IMR-90 (cell line): ENCODE measurements at regions not wholly inside any gene's neighbourhood (a gene's known extent, or its start where the extent isn't known, plus 50 kb on each side); places are given as distances from the start of the nearest gene placed in this dataset.

ENCODE experiments used
- ATAC-seq: fragments of 200-7000 bp; cut with Tn5 transposase; 2 replicates; pipeline ENCODE4 v1.9.1; 2020; ENCODE audit warnings: low read depth, mild to moderate bottlenecking, moderate library complexity
- BruUV-seq: library from RNA; stranded (reverse); fragments of 400-500 nt; replicated peaks from 2 replicates; lab custom pipeline; 2021; lab: Mats Ljungman, UMichigan
- CTCF ChIA-PET: fragments of 300-600 bp; formaldehyde crosslinking; extraction: SDS; loops from one replicate; lab custom pipeline; 2021; ENCODE audit warnings: antibody characterized with exemption; lab: Yijun Ruan, JAX
- POLR2A ChIA-PET: fragments of 300-600 bp; sonication (Branson Sonifier 250); formaldehyde crosslinking; loops from one replicate; lab custom pipeline; 2022; ENCODE audit warnings: antibody characterized with exemption; ENCODE audit not compliant: unreplicated experiment; lab: Charles Lee
- DNase-seq: peaks from one replicate; pipeline ENCODE4 v3.0.0; 2013
- H2AFZ ChIP-seq: replicated peaks from 2 replicates; pipeline ENCODE3; 2013; ENCODE audit warnings: low read length, mild to moderate bottlenecking; ENCODE audit not compliant: poor library complexity
- H2AK5ac ChIP-seq: 2 replicates; pipeline ENCODE4 v1.6.1; 2013; ENCODE audit warnings: low read depth, low read length, inconsistent platforms
- H2AK9ac ChIP-seq: replicated peaks from 2 replicates; pipeline ENCODE3; 2013; ENCODE audit warnings: mild to moderate bottlenecking, low read depth, low read length, moderate library complexity; ENCODE audit not compliant: poor library complexity
- H2BK120ac ChIP-seq: 2 replicates; pipeline ENCODE4 v1.6.1; 2013; ENCODE audit warnings: low read depth, low read length, inconsistent platforms
- H2BK15ac ChIP-seq: 3 replicates; pipeline ENCODE4 v1.6.1; 2013; ENCODE audit warnings: low read depth, low read length, inconsistent platforms
- H2BK20ac ChIP-seq: 2 replicates; pipeline ENCODE4 v1.6.1; 2013; ENCODE audit warnings: low read depth, mild to moderate bottlenecking, inconsistent platforms, low read length, moderate library complexity
- H2BK5ac ChIP-seq: 2 replicates; pipeline ENCODE4 v1.6.1; 2013; ENCODE audit warnings: mild to moderate bottlenecking, low read depth, low read length, inconsistent platforms; ENCODE audit not compliant: poor library complexity, severe bottlenecking
- H3K14ac ChIP-seq: replicated peaks from 2 replicates; pipeline ENCODE4 v1.6.1; 2013; ENCODE audit warnings: low read depth, low read length, inconsistent platforms
- H3K18ac ChIP-seq: 2 replicates; pipeline ENCODE4 v1.6.1; 2013; ENCODE audit warnings: low read depth, low read length, control low read depth
- H3K23ac ChIP-seq: 2 replicates; pipeline ENCODE4 v1.6.1; 2013; ENCODE audit warnings: low read depth, low read length, inconsistent platforms
- H3K27ac ChIP-seq: 2 replicates; pipeline ENCODE4 v1.5.1; 2013; ENCODE audit warnings: mild to moderate bottlenecking, control low read depth, low read length; ENCODE audit not compliant: insufficient read depth
- H3K27me3 ChIP-seq: 2 replicates; pipeline ENCODE4 v1.6.1; 2013; ENCODE audit warnings: low read length; ENCODE audit not compliant: control insufficient read depth, insufficient read depth
- H3K36me3 ChIP-seq: 2 replicates; pipeline ENCODE4 v1.6.1; 2013; ENCODE audit warnings: low read length, mixed read lengths; ENCODE audit not compliant: control insufficient read depth, insufficient read depth
- H3K4ac ChIP-seq: 2 replicates; pipeline ENCODE4 v1.6.1; 2013; ENCODE audit warnings: low read depth, low read length, inconsistent platforms
- H3K4me1 ChIP-seq: 2 replicates; pipeline ENCODE4 v1.6.1; 2013; ENCODE audit warnings: low read length, mixed read lengths; ENCODE audit not compliant: control insufficient read depth, insufficient read depth
- H3K4me2 ChIP-seq: 2 replicates; pipeline ENCODE4 v1.6.1; 2013; ENCODE audit warnings: low read depth, mild to moderate bottlenecking, control low read depth, low read length, moderate library complexity
- H3K4me3 ChIP-seq: 2 replicates; pipeline ENCODE4 v1.5.1; 2013; ENCODE audit warnings: low read depth, mild to moderate bottlenecking, control low read depth, low read length, moderate library complexity; ENCODE audit not compliant: insufficient read depth
- H3K56ac ChIP-seq: 2 replicates; pipeline ENCODE4 v1.6.1; 2013; ENCODE audit warnings: low read length, inconsistent platforms; ENCODE audit not compliant: insufficient read depth; ENCODE audit errors: extremely low read depth
- H3K79me1 ChIP-seq, 2 experiments: 2 replicates each; pipeline ENCODE4 v1.6.1; 2013; ENCODE audit warnings: low read length in 2 of 2, inconsistent platforms in 1 of 2, low read depth in 1 of 2
- H3K9ac ChIP-seq: 2 replicates; pipeline ENCODE4 v1.6.1; 2013; ENCODE audit warnings: low read depth, low read length, control low read depth
- H3K9me1 ChIP-seq: 2 replicates; pipeline ENCODE4 v1.6.1; 2013; ENCODE audit warnings: low read length, inconsistent platforms; ENCODE audit not compliant: insufficient read depth
- H3K9me3 ChIP-seq: 2 replicates; pipeline ENCODE4 v1.6.1; 2013; ENCODE audit warnings: low read length; ENCODE audit not compliant: control insufficient read depth, insufficient read depth
- H4K20me1 ChIP-seq: 2 replicates; pipeline ENCODE4 v1.6.1; 2013; ENCODE audit warnings: low read length, inconsistent platforms; ENCODE audit not compliant: insufficient read depth
- H4K5ac ChIP-seq: 2 replicates; pipeline ENCODE4 v1.6.1; 2013; ENCODE audit warnings: mild to moderate bottlenecking, low read depth, low read length, control low read depth
- H4K8ac ChIP-seq, 2 experiments: 2 replicates each; pipeline ENCODE4 v1.6.1; 2013; ENCODE audit warnings: low read depth in 2 of 2, low read length in 2 of 2, control low read depth in 1 of 2, inconsistent platforms in 1 of 2
- H4K91ac ChIP-seq: 2 replicates; pipeline ENCODE4 v1.6.1; 2013; ENCODE audit warnings: low read depth, low read length, inconsistent platforms; ENCODE audit not compliant: insufficient read depth
- BHLHE40 ChIP-seq: fragments of 150-350 bp; IDR thresholded peaks from 2 replicates; pipeline ENCODE4 v1.6.1; 2016; ENCODE audit warnings: mild to moderate bottlenecking, low read depth, low read length
- CHD1 ChIP-seq: IDR thresholded peaks from 2 replicates; pipeline ENCODE4 v1.6.1; 2012; ENCODE audit warnings: low read depth, low read length, improper control_type of control experiment
- ELK1 ChIP-seq: fragments of 150-350 bp; IDR thresholded peaks from 2 replicates; pipeline ENCODE4 v1.6.1; 2016; ENCODE audit warnings: low read depth, mild to moderate bottlenecking, low read length, moderate library complexity, borderline replicate concordance
- FOS ChIP-seq: fragments of 150-350 bp; IDR thresholded peaks from 2 replicates; pipeline ENCODE4 v1.6.1; 2016; ENCODE audit warnings: low read depth, low read length
- MAFK ChIP-seq: IDR thresholded peaks from 2 replicates; pipeline ENCODE4 v1.6.1; 2012; ENCODE audit warnings: low read depth, low read length, improper control_type of control experiment
- MAZ ChIP-seq: IDR thresholded peaks from 2 replicates; pipeline ENCODE4 v1.6.1; 2012; ENCODE audit warnings: low read depth, mild to moderate bottlenecking, low read length, improper control_type of control experiment, moderate library complexity, borderline replicate concordance
- WGBS, 2 experiments: methylation state at CpG; one replicate each; pipeline versions ENCODE4 v1.1.5 to v1.1.7; 2013; ENCODE audit warnings: missing lambda C conversion rate in 2 of 2; ENCODE audit not compliant: insufficient read length in 1 of 2; ENCODE audit errors: extremely low coverage in 2 of 2; 5-methylcytosine and 5-hydroxymethylcytosine counted together
- dilution Hi-C: fragments of 300-500 bp; cut with HindIII; formaldehyde crosslinking; loops from one replicate; pipeline ENCODE4 v1.14.3; 2018; ENCODE audit warnings: low sequenced_read_pairs; ENCODE audit not compliant: unreplicated experiment
- in situ Hi-C: fragments of 300-500 bp; cut with MboI; formaldehyde crosslinking; loops from 3 replicates; pipeline ENCODE4 v1.14.3; 2019; ENCODE audit warnings: low sequenced_read_pairs, inconsistent platforms, mixed read lengths
- intact Hi-C: fragments of 100-400 bp; cut with micrococcal nuclease; formaldehyde crosslinking; loops from 2 replicates; pipeline ENCODE4 v1.10.0; 2022

- Histone ChIP-seq H3K4me2 (no peak overlapping the region), H3K56ac (no peak overlapping the region), H3K9ac (no peak overlapping the region), H3K14ac (no peak overlapping the region), H2AK9ac (no peak overlapping the region), H3K9me1 (0 out of 2 replicates have a peak, but pooled peaks cover 2% of the 10 kb centered on the region), H4K20me1 (no peaks in the 10 kb centered on the region), H3K27me3 (no peaks in the 10 kb centered on the region), H3K9me3 (no peaks in the 10 kb centered on the region), H3K4me1 (peaks cover 3% of the 10 kb centered on the region; the same call in 1 of the 2 replicates), H4K5ac (no peak overlapping the region), H4K8ac (no peak overlapping the region), H3K4ac (no peak overlapping the region), H3K79me1 (no peaks in the 10 kb centered on the region), H3K4me3 (no peak overlapping the region), H3K23ac (no peak overlapping the region), H2BK5ac (no peak overlapping the region), H3K36me3 (no peaks in the 10 kb centered on the region), H2BK120ac (no peak overlapping the region), H2BK20ac (no peak overlapping the region), H2AFZ (no peak overlapping the region), H2AK5ac (no peak overlapping the region), H3K18ac (no peak overlapping the region), H4K91ac (no peak overlapping the region), H2BK15ac (no peak overlapping the region), H3K27ac (no peak overlapping the region)
- intact Hi-C loops, result no loop called here
- CTCF ChIA-PET, result no interaction called here
- dilution Hi-C loops, result no loop called here
- DNase-seq (no peak), ATAC-seq (no peak)
- TF ChIP-seq MAFK (no peak), ELK1 (no peak), FOS (no peak), MAZ (no peak), BHLHE40 (no peak), CHD1 (no peak)
- no TSS peak for BruUV-seq
- 100% methylated on average over 1 of the region's 8 CpGs; no CpG with 5 or more reads in 1 of the 2 experiments for WGBS, 2 experiments
- in situ Hi-C loops, result no loop called here
- POLR2A ChIA-PET, result no interaction called here
Observed at GRCh38 chr9:81860581-81860980, 67.6 kb upstream of the SPATA31D4 start.
